ENCODE measurements at regions not wholly inside any gene's neighbourhood (a gene's known extent, or its start where the extent isn't known, plus 50 kb on each side); places are given as distances from the start of the nearest gene placed in this dataset.

DNA sequence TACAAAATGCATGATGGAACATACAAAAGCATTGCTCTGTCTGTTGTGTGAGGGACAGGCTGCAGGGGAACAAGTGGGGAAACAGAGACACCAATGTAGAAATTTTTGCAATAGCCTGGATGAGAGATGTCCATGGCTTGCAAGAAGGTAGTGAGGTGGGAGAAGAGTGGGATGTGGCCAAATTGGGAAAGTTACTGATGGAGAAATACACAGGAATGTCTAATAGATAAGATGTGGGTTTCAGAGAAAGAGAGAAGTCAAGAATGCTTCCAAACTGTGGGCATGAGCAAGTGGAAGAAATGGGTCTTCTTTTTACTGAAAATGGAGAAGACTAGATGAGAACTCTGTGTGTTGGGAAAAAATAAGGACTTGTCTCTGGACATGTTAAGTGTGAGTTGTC lies 592.7 kb downstream of the TNS3 start:
- no peak for DNase-seq (ENCODE audit: low spot score)

GRCh38 chr7:46982928-46983327 lies 599.0 kb downstream of the TNS3 start:
- DNase-seq (ENCODE audit: low spot score) = no peak

DNA sequence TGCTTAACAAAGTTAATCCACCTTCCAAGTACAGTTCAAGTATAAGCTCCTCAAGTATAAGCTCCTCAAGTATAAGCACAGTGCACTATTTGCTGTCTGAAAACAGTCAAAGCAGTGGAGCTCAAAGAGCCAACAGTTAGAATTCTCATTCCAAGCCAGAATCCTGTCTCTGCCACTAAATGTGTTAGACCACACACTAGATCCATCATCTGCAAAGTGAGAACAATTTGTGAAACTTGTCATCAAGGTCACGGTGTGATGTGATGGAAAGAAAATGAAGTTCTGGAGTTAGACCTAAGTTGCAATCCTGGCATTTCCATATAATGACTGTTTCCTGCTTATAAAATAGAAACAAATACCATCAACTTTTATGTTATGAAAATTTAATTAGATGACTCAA lies 602.5 kb downstream of the TNS3 start:
- no peak for DNase-seq (ENCODE audit: low spot score)

DNA sequence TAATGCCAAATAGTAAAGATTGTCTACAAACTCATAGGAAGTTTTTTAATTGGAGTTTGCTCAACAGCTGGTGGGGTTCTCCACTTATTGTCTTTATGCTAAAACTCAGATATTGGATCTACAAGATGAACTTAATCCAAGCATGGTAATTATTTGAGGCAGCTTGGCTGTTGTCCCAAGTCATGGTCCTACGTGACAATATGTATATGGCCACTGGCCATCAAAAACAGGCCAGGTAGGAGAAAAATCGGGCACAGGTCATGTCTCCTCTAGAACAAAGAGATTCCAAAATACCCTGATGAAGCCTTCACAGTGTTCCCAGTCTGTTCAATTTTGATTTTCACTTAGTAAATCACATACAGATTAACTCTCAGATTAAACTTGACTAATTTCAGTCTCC lies 606.4 kb downstream of the TNS3 start:
- no peak for DNase-seq (ENCODE audit: low spot score)

GRCh38 chr7:46972205-46972604 lies 609.7 kb downstream of the TNS3 start:
- DNase-seq (ENCODE audit: low spot score) = no peak

DNA sequence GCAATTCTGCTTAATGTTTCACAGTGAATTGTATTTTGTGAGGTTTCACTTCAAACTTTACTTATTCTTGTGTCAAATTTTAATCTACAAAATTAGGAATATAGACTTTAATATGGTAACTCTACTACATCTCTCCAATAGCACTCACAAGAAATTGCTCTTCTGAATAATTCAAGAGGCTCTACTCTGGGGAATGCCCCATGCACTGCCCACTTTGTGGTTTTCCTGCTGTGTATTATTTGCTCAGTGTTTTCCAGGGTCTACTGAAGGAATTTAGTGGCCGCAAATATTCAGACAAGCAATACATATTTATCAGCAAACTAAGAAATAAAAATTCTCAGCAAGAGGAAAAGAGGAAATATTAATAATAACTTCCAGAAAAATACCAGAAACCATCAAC lies 611.4 kb downstream of the TNS3 start:
- no peak for DNase-seq (ENCODE audit: low spot score)

DNA sequence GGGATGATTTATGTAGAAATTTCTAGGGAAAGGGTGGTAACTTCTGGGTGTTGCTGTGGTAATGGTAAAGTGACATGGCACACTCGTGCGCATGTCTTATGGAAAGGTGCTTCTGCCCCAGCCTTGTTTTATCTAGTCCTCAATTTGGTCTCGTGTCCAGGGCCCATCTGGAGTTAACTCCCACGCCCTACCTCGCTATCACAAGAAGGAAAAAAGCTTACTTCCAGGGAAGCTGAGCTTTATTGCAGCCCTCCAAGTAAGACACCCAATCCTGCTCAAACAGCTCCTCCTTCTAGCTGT lies 611.8 kb downstream of the TNS3 start:
- no peak for DNase-seq (ENCODE audit: low spot score)

DNA sequence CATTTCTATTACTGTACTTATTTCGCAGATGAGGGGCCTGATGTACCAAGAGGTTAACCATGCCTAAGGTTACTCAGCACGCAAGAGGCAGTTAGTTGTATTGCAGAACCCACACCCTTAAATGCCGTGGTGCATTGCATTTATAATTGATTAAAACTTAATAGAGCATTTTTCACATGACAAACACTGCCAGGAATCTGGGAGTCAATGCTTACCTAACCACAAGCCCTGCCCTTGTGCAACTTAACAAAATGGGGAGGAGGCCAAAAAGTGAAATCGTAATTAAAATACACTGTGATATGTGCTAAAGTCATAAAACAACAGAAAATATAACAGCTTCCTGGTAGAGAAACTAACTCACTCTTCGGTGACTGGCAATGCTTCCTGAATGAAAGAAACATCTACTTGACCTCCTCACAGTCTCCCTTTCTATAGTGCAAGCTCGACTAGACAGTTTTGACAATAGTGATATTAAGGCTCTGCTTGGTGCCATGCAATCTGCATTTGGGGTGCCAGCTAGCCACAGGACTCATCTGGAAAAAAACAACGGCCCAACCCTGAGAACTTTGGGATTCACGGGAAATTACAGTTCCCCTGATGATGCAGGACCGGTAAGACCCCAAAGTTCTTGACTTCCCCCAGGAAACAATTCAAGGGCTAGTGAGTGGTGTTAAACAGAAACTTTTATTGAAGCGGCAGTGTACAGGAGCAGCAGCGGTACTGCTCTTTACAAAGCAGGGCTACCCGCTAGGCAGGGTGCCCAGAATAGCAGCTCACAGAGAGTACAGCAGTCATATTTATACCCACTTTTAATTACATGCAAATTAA lies 612.4 kb downstream of the TNS3 start:
- DNase-seq (ENCODE audit: low spot score) = no peak

GRCh38 chr7:46968003-46968402 lies 613.9 kb downstream of the TNS3 start:
- DNase-seq (ENCODE audit: low spot score) = no peak

- DNase-seq (ENCODE audit: low spot score) = no peak
These were observed 618.2 kb downstream of the TNS3 start for GRCh38 chr7:46963719-46964118.

GRCh38 chr7:46960970-46961369 lies 620.9 kb downstream of the TNS3 start:
- no peak for DNase-seq (ENCODE audit: low spot score)

DNA sequence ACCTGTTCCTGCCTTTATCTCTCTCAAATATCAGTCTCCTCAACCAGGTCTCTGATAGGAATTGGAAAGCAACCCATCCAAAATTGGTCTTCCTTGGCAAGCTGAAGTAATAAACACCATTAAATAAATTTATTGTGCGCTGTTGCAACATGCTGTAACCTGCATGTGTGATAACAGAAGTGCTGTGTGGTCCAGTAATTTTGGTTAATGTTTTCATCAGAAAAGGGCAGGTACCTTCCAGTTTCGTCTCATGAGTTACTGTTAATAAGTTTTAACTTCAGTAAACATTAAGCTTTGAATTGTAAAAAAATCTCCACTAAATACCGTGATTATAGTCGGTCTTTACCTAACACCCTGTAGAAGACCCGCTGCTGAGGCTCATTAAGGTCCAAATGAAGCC lies 624.7 kb downstream of the TNS3 start:
- DNase-seq (ENCODE audit: low spot score) = no peak

DNA sequence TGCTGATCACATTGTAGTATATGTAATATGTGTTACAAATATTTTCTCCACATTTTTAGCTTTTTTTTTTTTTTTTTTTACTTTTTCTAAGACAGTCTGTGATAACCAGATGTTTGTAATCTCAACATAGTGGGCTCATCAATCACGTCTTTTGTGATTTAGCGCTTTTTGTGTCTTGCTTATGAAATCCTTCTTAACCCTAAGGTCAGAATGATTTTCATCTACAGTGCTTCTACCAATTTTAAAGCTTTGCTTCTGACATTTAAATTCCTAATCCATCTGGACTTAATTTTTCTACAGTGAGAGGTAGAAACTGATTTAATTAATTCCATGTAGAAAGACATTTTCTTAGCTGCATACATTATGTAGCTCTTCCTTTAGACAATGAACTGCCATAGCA lies 626.4 kb downstream of the TNS3 start:
- no peak for DNase-seq (ENCODE audit: low spot score)

GRCh38 chr7:46954181-46954580 lies 627.7 kb downstream of the TNS3 start:
- DNase-seq (ENCODE audit: low spot score) = no peak

- no peak for DNase-seq (ENCODE audit: low spot score)
These were observed 628.9 kb downstream of the TNS3 start for GRCh38 chr7:46953008-46953407.

DNA sequence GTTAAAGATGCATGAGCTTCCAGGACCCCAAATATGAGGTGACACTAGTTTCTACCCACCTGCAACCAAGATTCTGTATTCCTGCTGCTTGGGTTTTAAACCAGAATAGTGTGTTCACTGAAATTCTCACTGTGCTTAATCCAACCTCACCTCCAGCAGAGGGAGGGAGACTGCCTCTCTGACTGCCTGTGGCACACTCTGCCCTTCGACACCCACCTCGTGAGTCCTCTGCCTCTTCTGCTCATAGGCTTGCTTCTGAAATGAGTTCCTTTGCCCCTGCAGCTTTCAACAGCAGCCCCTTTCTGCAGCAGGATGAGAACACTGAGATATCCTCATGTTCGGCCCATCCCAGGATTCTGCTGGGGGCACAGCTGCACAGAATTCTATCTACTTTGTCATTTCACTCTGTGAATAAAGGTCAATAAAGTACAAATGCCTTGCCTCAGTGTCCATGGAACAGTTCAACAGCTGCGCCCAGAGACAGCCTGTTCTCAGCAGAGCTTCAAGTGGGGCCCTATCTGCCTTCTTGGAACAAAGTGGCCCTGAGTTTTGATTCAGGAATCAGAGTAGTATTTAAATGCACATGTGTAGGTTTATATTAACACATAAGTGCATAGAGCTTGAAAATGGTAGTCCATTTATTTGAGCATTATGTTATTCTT lies 632.5 kb downstream of the TNS3 start:
- no peak for DNase-seq (ENCODE audit: low spot score)

- no peak for DNase-seq (ENCODE audit: low spot score)
These were observed 633.2 kb downstream of the TNS3 start for GRCh38 chr7:46948716-46949115.

DNA sequence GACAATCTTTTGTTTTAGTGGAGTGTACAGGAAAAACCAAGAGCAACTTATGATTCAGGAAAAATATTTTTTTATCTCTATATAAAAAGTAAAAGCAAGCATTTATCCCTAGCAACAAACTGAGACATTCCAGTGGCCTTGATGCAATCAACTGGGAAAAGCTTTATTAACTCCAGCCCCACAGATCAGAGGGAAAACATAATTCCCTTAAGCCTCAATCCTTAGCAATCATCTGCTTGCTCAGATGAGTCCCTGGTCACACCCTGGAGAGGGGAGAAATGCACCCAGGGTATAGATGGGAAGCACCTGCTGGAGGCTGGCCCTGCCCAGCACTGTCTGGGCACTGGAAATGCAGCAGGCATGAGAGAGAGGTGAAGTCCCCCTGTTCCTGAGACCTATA lies 636.6 kb downstream of the TNS3 start:
- no peak for DNase-seq (ENCODE audit: low spot score)

GRCh38 chr7:46943996-46944395 lies 637.9 kb downstream of the TNS3 start:
- DNase-seq (ENCODE audit: low spot score) = no peak

DNA sequence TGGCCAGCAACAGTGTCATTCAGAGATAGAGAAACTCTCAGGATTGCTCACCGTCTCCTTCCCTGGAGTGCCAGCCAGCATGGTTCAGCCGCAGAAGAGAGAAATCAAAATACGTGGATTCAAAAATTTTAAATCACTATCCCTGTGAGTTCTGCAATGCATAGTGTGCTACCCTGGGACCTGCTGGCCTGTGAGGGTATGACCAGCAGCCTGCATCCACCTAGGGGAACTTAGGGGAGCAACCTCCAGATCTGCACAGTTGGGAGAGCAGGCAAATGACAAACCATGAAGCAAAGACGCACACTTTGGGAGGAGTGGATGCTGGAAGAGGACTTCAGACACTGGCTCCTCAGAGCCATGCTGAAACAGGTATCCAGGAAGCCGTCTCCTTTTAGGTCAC lies 639.3 kb downstream of the TNS3 start:
- DNase-seq (ENCODE audit: low spot score) = no peak

DNA sequence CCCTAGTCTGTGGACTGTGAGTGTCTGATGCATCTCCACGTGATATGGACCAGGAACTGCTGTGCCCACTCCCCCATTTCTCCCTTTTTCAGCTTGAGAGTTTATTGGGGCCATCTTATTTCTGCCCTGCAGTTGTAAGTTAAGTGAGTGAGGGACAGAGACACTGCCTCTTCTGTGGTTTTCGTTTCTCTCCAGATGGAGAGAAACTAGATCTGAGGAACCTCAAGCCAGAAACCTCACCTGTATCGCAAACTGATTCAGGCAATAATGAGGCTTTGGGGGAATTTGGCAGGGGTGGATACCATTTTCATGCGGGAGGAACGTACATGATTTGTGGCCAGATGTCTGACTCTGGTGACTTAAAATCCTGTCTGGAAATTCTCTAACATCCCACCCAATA lies 641.7 kb downstream of the TNS3 start:
- DNase-seq (ENCODE audit: low spot score) = no peak

DNA sequence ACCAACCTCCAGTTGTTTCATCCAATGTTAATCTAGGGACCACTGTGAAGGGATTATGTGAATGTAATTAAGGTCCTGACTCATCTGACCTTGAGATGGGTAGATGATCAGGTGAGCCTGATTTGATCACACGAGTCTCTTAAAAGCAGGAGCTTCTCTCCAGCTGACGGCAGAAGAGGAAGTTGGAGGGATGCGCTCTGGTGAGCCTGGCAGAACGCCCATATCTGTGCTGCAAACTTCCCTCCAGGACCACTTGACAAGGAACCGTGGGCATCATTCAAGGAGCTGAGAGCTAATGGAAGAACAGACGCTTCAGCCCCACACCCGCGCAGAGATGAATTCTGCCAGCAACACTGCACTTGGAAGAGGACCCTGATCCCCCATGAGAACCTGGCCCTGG lies 642.4 kb downstream of the TNS3 start:
- no peak for DNase-seq (ENCODE audit: low spot score)

- DNase-seq (ENCODE audit: low spot score) = no peak
These were observed 642.8 kb downstream of the TNS3 start for GRCh38 chr7:46939089-46939488.

DNA sequence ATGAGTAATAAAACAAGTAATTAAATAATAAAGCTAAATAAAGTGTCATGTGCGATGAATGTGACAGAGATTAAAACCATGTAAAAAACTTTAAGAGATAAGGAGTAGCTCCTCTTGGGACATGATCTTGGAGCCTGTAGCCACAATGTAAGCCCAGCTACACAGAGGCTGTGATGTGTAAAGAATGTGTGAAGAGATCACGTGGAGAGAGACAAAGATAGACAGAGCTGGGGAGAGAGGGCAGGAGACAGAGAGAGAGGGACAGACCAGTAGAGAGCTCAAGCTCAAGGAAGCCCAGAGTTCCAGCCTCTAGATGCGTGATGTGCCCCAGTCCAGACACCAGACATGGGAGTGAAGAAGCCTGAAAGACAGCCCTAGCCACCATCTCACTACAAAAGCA lies 644.1 kb downstream of the TNS3 start:
- no peak for DNase-seq (ENCODE audit: low spot score)

Measured in globus pallidus (tissue), 1 donor.